ENCODE measurements at regions not wholly inside any gene's neighbourhood (a gene's known extent, or its start where the extent isn't known, plus 50 kb on each side); places are given as distances from the start of the nearest gene placed in this dataset.

DNA sequence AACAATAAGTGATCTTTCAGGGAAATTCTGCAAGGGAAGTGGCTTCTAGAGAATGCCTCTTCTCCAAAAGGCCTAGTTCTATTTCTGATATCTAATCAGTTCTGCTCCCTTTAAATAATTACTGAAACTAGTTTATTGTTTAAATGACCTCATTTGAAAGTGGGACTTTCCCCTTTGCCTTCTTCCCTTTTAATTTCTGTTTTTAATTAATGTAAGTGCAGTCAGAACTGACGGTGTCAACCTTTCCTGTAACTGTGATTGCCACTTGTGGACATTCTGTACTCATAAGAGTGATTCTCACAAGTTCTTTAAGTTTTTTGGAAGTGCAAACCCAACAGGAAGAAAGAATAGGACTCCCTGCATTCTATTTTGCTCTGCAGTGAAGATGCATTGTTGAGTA is 265.3 kb upstream of the PLEKHG7 start (continued):
- no peak for TF ChIP-seq SUZ12 (IDR thresholded peaks at IDR 0.05; ENCODE audit: unreplicated experiment)
- TF ChIP-seq, protein P1, sequence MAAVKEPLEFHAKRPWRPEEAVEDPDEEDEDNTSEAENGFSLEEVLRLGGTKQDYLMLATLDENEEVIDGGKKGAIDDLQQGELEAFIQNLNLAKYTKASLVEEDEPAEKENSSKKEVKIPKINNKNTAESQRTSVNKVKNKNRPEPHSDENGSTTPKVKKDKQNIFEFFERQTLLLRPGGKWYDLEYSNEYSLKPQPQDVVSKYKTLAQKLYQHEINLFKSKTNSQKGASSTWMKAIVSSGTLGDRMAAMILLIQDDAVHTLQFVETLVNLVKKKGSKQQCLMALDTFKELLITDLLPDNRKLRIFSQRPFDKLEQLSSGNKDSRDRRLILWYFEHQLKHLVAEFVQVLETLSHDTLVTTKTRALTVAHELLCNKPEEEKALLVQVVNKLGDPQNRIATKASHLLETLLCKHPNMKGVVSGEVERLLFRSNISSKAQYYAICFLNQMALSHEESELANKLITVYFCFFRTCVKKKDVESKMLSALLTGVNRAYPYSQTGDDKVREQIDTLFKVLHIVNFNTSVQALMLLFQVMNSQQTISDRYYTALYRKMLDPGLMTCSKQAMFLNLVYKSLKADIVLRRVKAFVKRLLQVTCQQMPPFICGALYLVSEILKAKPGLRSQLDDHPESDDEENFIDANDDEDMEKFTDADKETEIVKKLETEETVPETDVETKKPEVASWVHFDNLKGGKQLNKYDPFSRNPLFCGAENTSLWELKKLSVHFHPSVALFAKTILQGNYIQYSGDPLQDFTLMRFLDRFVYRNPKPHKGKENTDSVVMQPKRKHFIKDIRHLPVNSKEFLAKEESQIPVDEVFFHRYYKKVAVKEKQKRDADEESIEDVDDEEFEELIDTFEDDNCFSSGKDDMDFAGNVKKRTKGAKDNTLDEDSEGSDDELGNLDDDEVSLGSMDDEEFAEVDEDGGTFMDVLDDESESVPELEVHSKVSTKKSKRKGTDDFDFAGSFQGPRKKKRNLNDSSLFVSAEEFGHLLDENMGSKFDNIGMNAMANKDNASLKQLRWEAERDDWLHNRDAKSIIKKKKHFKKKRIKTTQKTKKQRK (IDR thresholded peaks at IDR 0.05; ENCODE audit: low read depth, low read length): no peak
- TF ChIP-seq, protein P2, sequence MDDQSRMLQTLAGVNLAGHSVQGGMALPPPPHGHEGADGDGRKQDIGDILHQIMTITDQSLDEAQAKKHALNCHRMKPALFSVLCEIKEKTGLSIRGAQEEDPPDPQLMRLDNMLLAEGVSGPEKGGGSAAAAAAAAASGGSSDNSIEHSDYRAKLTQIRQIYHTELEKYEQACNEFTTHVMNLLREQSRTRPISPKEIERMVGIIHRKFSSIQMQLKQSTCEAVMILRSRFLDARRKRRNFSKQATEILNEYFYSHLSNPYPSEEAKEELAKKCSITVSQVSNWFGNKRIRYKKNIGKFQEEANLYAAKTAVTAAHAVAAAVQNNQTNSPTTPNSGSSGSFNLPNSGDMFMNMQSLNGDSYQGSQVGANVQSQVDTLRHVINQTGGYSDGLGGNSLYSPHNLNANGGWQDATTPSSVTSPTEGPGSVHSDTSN (IDR thresholded peaks at IDR 0.05; ENCODE audit: insufficient replicate concordance, low read depth, low read length): no peak

DNA sequence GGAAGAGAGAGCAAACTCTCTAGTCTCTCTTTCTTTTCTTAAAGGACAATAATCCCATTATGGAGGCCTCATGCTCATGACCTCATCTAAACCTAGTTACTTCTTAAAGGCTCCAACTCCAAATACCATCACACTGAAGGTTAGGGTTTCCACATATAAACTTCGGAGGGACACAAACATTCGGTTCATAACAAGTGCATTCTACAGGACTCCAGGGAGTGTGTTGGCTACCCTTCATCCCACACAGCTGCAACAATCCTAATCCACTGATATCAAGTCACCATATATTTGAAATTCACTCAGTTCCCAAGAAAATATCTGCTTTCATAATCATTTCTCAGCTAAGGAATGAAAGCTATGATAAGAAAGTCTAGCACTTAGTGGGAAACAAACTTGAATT is 265.9 kb upstream of the PLEKHG7 start:
- no peaks in the 10 kb centered on the region; the same call in 1 of the 2 replicates for H3K79me2 ChIP-seq (ENCODE audit: control insufficient read depth, insufficient read depth, low read length)
- in situ Hi-C loops (cut with MboI): no loop called here
- RAD21 ChIA-PET (ENCODE audit: unreplicated experiment): interaction anchor here (1.0 to 2.4 kb wide), 6 partner anchors 8 to 114 kb away, joined by 3 to 10 read pairs (median 4); no protein-coding TSS in a partner anchor
- 85% methylated on average over 2 of the region's 2 CpGs for WGBS (ENCODE audit: insufficient coverage, insufficient replicate concordance, low lambda C conversion rate, missing lambda C conversion rate)
- no peaks in the 10 kb centered on the region for H3K36me3 ChIP-seq (ENCODE audit: control insufficient read depth in 2 of 2, insufficient read depth in 2 of 2, low read length in 1 of 2)
- POLR2A ChIA-PET: interaction anchor here (1.0 to 4.6 kb wide), 2 partner anchors 10 to 34 kb away, joined by 3 to 34 read pairs; no protein-coding TSS in a partner anchor
- ATAC-seq (no peak), DNase-seq (ENCODE audit: low read depth, low spot score) (no peak), FAIRE-seq (no peak)
- peaks cover 5% of the 10 kb centered on the region; the same call in 2 of the 3 replicates for H3K9me3 ChIP-seq (replicated peaks; ENCODE audit: control insufficient read depth, insufficient read depth, low read length)
- H3K27me3 ChIP-seq (replicated peaks in 1 of 2; ENCODE audit: control insufficient read depth in 2 of 2, insufficient read depth in 2 of 2, low read length in 1 of 2): no peaks in the 10 kb centered on the region
- no peak overlapping the region for H3K4me2 ChIP-seq (ENCODE audit: control insufficient read depth, insufficient read depth)
- H3K9ac ChIP-seq (ENCODE audit: control insufficient read depth, insufficient read depth, low read length): no peak overlapping the region
- SMC1A ChIA-PET (ENCODE audit: uncharacterized antibody, unreplicated experiment): interaction anchor here (0.7 to 8.8 kb wide), 6 partner anchors 8 to 129 kb away, joined by 3 to 145 read pairs (median 42); no protein-coding TSS in a partner anchor
- no peaks in the 10 kb centered on the region for H4K20me1 ChIP-seq (ENCODE audit: control insufficient read depth, insufficient read depth)
- no peak overlapping the region for H3K4me3 ChIP-seq
- peak overlapping the region; percentile 28 for H3K27ac ChIP-seq (ENCODE audit: control insufficient read depth, insufficient read depth)
- CTCF ChIA-PET: no interaction called here
- TSS peak; percentile 74 for BruUV-seq (replicated peaks)
- intact Hi-C loops (cut with micrococcal nuclease; ENCODE audit: unreplicated experiment): no loop called here
- no peak overlapping the region; the same call in 1 of the 2 replicates for H2AFZ ChIP-seq (ENCODE audit: control insufficient read depth, low read depth, low read length)
- H3K4me1 ChIP-seq (ENCODE audit: control insufficient read depth, insufficient read depth, low read length): peaks cover 66% of the 10 kb centered on the region
- TF ChIP-seq HCFC1 (IDR thresholded peaks at IDR 0.05; ENCODE audit: low read length) (no peak), IKZF1 (conservative IDR thresholded peaks at IDR 0.05) (no peak), RUNX3 (IDR thresholded peaks at IDR 0.05; ENCODE audit: low read length) (no peak), HDAC2 (IDR thresholded peaks at IDR 0.05) (no peak), MEF2B (IDR thresholded peaks at IDR 0.05; ENCODE audit: partially characterized antibody, poor library complexity, severe bottlenecking) (no peak), NR2F1 (conservative IDR thresholded peaks at IDR 0.05) (no peak), SP1 (IDR thresholded peaks at IDR 0.05; ENCODE audit: low read depth, low read length) (no peak), EGR1 (IDR thresholded peaks at IDR 0.05; ENCODE audit: borderline replicate concordance in 1 of 2, low read depth in 2 of 2, low read length in 2 of 2) (no peak), YBX1 (IDR thresholded peaks at IDR 0.05) (no peak), CHD1 (IDR thresholded peaks at IDR 0.05; ENCODE audit: low read depth, low read length) (no peak), RB1 (IDR thresholded peaks at IDR 0.05; ENCODE audit: borderline replicate concordance) (0 out of 2 replicates have a peak, but pooled peaks have one; percentile 30), SMARCA5 (IDR thresholded peaks at IDR 0.05) (no peak), HDGF (IDR thresholded peaks at IDR 0.05) (no peak), TARDBP (IDR thresholded peaks at IDR 0.05; ENCODE audit: borderline replicate concordance) (no peak), HDAC6 (IDR thresholded peaks at IDR 0.05; ENCODE audit: unreplicated experiment) (no peak)
- TF ChIP-seq, protein P3, sequence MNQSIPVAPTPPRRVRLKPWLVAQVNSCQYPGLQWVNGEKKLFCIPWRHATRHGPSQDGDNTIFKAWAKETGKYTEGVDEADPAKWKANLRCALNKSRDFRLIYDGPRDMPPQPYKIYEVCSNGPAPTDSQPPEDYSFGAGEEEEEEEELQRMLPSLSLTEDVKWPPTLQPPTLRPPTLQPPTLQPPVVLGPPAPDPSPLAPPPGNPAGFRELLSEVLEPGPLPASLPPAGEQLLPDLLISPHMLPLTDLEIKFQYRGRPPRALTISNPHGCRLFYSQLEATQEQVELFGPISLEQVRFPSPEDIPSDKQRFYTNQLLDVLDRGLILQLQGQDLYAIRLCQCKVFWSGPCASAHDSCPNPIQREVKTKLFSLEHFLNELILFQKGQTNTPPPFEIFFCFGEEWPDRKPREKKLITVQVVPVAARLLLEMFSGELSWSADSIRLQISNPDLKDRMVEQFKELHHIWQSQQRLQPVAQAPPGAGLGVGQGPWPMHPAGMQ (IDR thresholded peaks at IDR 0.05; ENCODE audit: borderline replicate concordance): no peak

Measured in GM12878 (cell line).